Heart left ventricle (tissue), 16 donors: ENCODE measurements at regions not wholly inside any gene's neighbourhood (a gene's known extent, or its start where the extent isn't known, plus 50 kb on each side); places are given as distances from the start of the nearest gene placed in this dataset.
"Not testable (repeated sequence)": the region's sequence is repeated elsewhere in the genome, so short reads cannot be mapped to it uniquely, and the experiment has no call there.

Source experiments
- ATAC-seq, 4 donors: fragments of 200-7000 bp; cut with Tn5 transposase; one replicate each; pipeline ENCODE4 v1.9.1; 2020 to 2022; ENCODE audit warnings: moderate library complexity in 4 of 4, mild to moderate bottlenecking in 3 of 4, moderate number of reproducible peaks in 1 of 4
- DNase-seq, 5 donors: peaks; one replicate each; pipeline ENCODE4 v3.0.0-alpha.2; 2020
- H3K27ac ChIP-seq, 12 donors: fragments of 200-600 bp; sonication (generic) in 4 of 12; one replicate each; pipeline versions ENCODE4 v1.5.0 to v1.8.0; 2016 to 2022; ENCODE audit warnings: mild to moderate bottlenecking in 2 of 12
- H3K27me3 ChIP-seq, 9 donors: fragments of 200-600 bp; sonication (generic) in 2 of 9; one replicate each; pipeline versions ENCODE4 v1.5.1 to v1.8.0; 2016 to 2022; ENCODE audit warnings: mild to moderate bottlenecking in 3 of 9
- H3K36me3 ChIP-seq, 9 donors: fragments of 200-600 bp; sonication (generic) in 2 of 9; one replicate each; pipeline versions ENCODE4 v1.5.0 to v1.8.0; 2018 to 2022; ENCODE audit warnings: mild to moderate bottlenecking in 2 of 9
- H3K4me1 ChIP-seq, 12 donors: fragments of 200-600 bp; sonication (generic) in 4 of 12; one replicate each; pipeline versions ENCODE4 v1.5.0 to v1.8.0; 2016 to 2022; ENCODE audit warnings: mild to moderate bottlenecking in 3 of 12
- H3K4me3 ChIP-seq, 12 donors: fragments of 200-600 bp; sonication (generic) in 4 of 12; one replicate each; pipeline versions ENCODE4 v1.5.0 to v1.8.0; 2017 to 2022; ENCODE audit warnings: mild to moderate bottlenecking in 9 of 12, moderate library complexity in 4 of 12
- H3K9me3 ChIP-seq, 12 donors: fragments of 200-600 bp; sonication (generic) in 4 of 12; one replicate each; pipeline versions ENCODE4 v1.5.0 to v1.8.0; 2016 to 2022; ENCODE audit warnings: mild to moderate bottlenecking in 1 of 12
- POLR2A ChIP-seq, 2 donors: fragments of 450-650 bp; IDR thresholded peaks; one replicate each; pipeline ENCODE4 v1.6.1; 2017; ENCODE audit warnings: antibody characterized with exemption in 2 of 2, mild to moderate bottlenecking in 2 of 2, moderate library complexity in 2 of 2
- WGBS, 4 donors: extraction: QIAGEN DNeasy Blood & Tissue Kit in 2 of 4; methylation state at CpG; one replicate each; pipeline versions ENCODE4 v1.1.5 to v1.1.7; 2013 to 2018; 5-methylcytosine and 5-hydroxymethylcytosine counted together
- intact Hi-C, 10 donors: fragments of 100-400 bp; cut with DNase I; formaldehyde crosslinking; loops; one replicate each; pipeline versions ENCODE4 v1.11.1 to v1.14.2; 2022
- TF ChIP-seq, protein P1 (sequence below), 12 donors: fragments of 200-600 bp; sonication (generic) in 4 of 12; IDR thresholded peaks; one replicate each; pipeline versions ENCODE4 v1.5.0 to v1.8.0; 2018 to 2022; ENCODE audit warnings: antibody characterized with exemption in 12 of 12, mild to moderate bottlenecking in 5 of 12
- donor health status: ischemic (EF 13 %, LVEDD 7.1; RV severe dilation, severe dysfunction).
- donor health status: healthy with polysubstance abuse.
- donor health status: DM: no; HTN: yes; CAD: no.
- donor health status: DM: no; HTN: no; CAD: no.
- donor health status: ischemic (EF 25% LVEDD 6.9; RV normal size, moderate dysfunction).
- donor health status: ischemic (EF 25% LVEDD 5.7; RV mildly dilated, moderate dysfunction).
- donor health status: healthy.
- donor health status: DM: yes; HTN: yes; CAD: no.
- donor health status: ischemic (EF 35%, LVEDD 5.7; RV mildly dilated, moderate dysfunction).
- donor health status: nonischemic (EF 11% LVEDD 7.7; RV severe dilation, severe dysfunction).
- donor health status: DM: yes; HTN: yes; CAD: no.
- donor health status: PGD.
- donor health status: ischemic (EF 29% LVEDD 5.4; RV normal size, mild dysfunction).
- donor health status: nonischemic (EF 23%, LVEDD 6.1; RV moderate dilation, normal function).

- TF ChIP-seq, protein P1, sequence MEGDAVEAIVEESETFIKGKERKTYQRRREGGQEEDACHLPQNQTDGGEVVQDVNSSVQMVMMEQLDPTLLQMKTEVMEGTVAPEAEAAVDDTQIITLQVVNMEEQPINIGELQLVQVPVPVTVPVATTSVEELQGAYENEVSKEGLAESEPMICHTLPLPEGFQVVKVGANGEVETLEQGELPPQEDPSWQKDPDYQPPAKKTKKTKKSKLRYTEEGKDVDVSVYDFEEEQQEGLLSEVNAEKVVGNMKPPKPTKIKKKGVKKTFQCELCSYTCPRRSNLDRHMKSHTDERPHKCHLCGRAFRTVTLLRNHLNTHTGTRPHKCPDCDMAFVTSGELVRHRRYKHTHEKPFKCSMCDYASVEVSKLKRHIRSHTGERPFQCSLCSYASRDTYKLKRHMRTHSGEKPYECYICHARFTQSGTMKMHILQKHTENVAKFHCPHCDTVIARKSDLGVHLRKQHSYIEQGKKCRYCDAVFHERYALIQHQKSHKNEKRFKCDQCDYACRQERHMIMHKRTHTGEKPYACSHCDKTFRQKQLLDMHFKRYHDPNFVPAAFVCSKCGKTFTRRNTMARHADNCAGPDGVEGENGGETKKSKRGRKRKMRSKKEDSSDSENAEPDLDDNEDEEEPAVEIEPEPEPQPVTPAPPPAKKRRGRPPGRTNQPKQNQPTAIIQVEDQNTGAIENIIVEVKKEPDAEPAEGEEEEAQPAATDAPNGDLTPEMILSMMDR (IDR thresholded peaks at IDR 0.05) = no peak
- no peak for TF ChIP-seq POLR2A (IDR thresholded peaks at IDR 0.05)
- intact Hi-C loops = no loop called here
- H3K36me3 ChIP-seq = no peaks in the 10 kb centered on the region
- DNase-seq = no peak
- H3K27ac ChIP-seq = no peak overlapping the region
- H3K4me1 ChIP-seq = no peaks in the 10 kb centered on the region
- no peaks in the 10 kb centered on the region for H3K27me3 ChIP-seq
- 94 to 97% (median 96%) methylated on average over 4 of the region's 4 CpGs for WGBS, 4 donors
- H3K4me3 ChIP-seq = no peak overlapping the region
- no peaks in the 10 kb centered on the region for H3K9me3 ChIP-seq
- no peak for ATAC-seq
Observed at GRCh38 chr2:163944347-163944737, 208.5 kb upstream of the FIGN start.

- H3K36me3 ChIP-seq = no peaks in the 10 kb centered on the region
- ATAC-seq (no peak), DNase-seq (no peak)
- no peak for TF ChIP-seq POLR2A (IDR thresholded peaks at IDR 0.05)
- TF ChIP-seq, protein P1 (IDR thresholded peaks at IDR 0.05) = no peak
- H3K4me1 ChIP-seq = no peaks in the 10 kb centered on the region
- no peak overlapping the region for H3K27ac ChIP-seq
- intact Hi-C loops = no loop called here
- no peaks in the 10 kb centered on the region for H3K27me3 ChIP-seq
- WGBS, 4 donors = 76 to 86% (median 80%) methylated on average over 9 of the region's 9 CpGs
- H3K4me3 ChIP-seq = no peak overlapping the region
- H3K9me3 ChIP-seq = no peaks in the 10 kb centered on the region
Observed at GRCh38 chr2:163943403-163944346, 207.9 kb upstream of the FIGN start.

GRCh38 chr2:163934131-163934530, 198.3 kb upstream of the FIGN start:
- no peak for ATAC-seq
- Histone ChIP-seq H3K36me3 (no peaks in the 10 kb centered on the region), H3K27me3 (no peaks in the 10 kb centered on the region), H3K27ac (no peak overlapping the region), H3K4me1 (no peaks in the 10 kb centered on the region), H3K9me3 (no peaks in the 10 kb centered on the region), H3K4me3 (no peak overlapping the region)
- DNase-seq = no peak
- intact Hi-C loops = no loop called here
- no peak for TF ChIP-seq POLR2A (IDR thresholded peaks at IDR 0.05)
- TF ChIP-seq, protein P1 (IDR thresholded peaks at IDR 0.05) = no peak

- Histone ChIP-seq H3K27me3 (no peaks in the 10 kb centered on the region), H3K9me3 (peaks cover 0 to 14% (median 0%) of the 10 kb centered on the region in 12 donors), H3K4me1 (no peaks in the 10 kb centered on the region), H3K4me3 (no peak overlapping the region), H3K36me3 (no peaks in the 10 kb centered on the region), H3K27ac (no peak overlapping the region)
- WGBS, 4 donors = 77 to 81% (median 79%) methylated on average over 5 of the region's 5 CpGs
- intact Hi-C loops = no loop called here
- ATAC-seq = no peak
- TF ChIP-seq, protein P1 (IDR thresholded peaks at IDR 0.05) = no peak
- no peak for TF ChIP-seq POLR2A (IDR thresholded peaks at IDR 0.05)
- DNase-seq = no peak
Observed at GRCh38 chr2:163919717-163920116, 183.9 kb upstream of the FIGN start.

- H3K4me3 ChIP-seq, H3K27ac ChIP-seq, H3K9me3 ChIP-seq, H3K4me1 ChIP-seq, H3K27me3 ChIP-seq, ATAC-seq, intact Hi-C loops, H3K36me3 ChIP-seq: not testable (repeated sequence)
- 96 to 98% (median 97%) methylated on average over 19 of the region's 19 CpGs for WGBS, 4 donors
- peak in 1 of 5 donors; percentile 50 for DNase-seq
Observed at GRCh38 chr2:163914486-163914885, 178.7 kb upstream of the FIGN start.

DNA sequence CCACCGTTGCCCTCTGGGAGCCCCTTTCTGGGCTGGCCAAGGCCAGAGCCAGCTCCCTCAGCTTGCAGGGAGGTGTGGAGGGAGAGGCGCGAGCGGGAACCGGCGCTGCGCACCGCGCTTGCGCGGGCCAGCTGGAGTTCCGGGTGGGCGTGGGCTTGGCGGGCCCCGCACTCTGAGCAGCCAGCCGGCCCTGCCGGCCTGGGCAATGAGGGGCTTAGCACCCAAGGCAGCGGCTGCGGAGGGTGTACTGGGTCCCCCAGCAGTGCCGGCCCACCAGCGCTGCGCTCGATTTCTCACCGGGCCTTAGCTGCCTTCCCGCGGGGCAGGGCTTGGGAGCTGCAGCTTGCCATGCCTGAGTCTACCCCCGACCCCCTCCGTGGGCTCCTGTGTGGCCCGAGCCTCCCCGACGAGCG, 177.7 kb upstream of the FIGN start:
- peak overlapping the region in 3 of 12 donors; percentile 24 to 32 (median 30) for H3K4me3 ChIP-seq
- ATAC-seq, H3K27ac ChIP-seq, H3K36me3 ChIP-seq, H3K9me3 ChIP-seq, H3K27me3 ChIP-seq, intact Hi-C loops, H3K4me1 ChIP-seq: not testable (repeated sequence)
- 83 to 99% (median 85%) methylated on average over 14 to 32 of the region's 32 CpGs for WGBS, 4 donors
- DNase-seq = peak in 1 of 5 donors; percentile 52
